NCI-H146 (cell line): ENCODE measurements at regions not wholly inside any gene's neighbourhood (a gene's known extent, or its start where the extent isn't known, plus 50 kb on each side); places are given as distances from the start of the nearest gene placed in this dataset.

ENCODE experiments used
- DNase-seq: peaks from one replicate; lab custom pipeline; 2025; lab: John Stamatoyannopoulos, UW

GRCh38 chr2:105150231-105150630 lies 91.3 kb upstream of the GPR45 start:
- DNase-seq, result no peak

DNA sequence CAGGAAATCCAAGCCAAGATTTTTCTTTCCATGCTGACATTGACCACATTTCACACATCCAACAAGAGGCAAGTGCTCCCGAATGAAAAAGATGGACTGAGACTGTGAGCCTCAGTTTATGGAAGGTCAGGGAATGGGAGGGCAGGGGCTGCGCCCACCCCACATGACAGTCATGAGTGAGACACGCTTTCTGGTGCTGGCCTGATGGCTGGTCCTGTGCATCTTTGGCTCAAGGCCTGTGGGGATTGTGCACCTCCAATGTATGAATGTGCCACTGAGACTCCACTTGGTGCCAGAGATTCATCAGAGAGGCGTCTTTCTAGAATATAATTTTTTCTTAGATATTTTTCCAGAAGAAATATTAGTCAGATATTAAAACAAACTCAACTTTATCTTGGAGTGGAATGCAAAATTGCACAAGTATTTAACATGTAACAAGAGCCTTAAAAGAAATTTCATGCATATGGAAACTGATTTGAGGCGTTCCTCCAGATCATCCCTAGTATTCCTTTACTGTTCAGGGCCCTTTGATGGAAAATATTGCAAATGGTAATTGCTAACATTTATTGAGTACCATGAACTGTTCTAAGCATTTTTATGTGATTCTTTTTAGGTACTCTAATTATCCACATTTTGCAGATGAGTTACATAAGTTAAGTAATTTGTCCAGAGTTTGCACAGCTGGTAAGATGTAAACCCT lies 87.3 kb upstream of the GPR45 start:
- no peak for DNase-seq

DNA sequence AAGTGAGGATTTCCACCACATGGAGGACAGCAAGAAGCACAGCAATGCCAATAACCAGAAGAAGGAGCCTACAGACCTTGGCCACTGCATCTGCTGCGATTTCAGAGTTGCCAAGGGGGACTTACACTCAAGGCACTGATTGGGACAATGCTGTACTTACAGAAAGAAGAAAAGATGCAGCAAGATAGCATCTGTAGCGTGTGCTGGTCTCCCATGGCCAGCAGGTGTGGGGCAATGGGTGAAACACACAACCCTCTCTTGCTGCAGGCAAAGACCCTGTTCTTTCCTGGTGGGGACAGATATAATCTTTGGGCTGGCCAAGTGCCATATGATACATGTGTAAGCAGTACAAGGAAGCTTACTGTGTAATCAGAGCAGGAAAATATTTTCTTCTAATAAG lies 85.4 kb upstream of the GPR45 start:
- DNase-seq, result no peak

DNA sequence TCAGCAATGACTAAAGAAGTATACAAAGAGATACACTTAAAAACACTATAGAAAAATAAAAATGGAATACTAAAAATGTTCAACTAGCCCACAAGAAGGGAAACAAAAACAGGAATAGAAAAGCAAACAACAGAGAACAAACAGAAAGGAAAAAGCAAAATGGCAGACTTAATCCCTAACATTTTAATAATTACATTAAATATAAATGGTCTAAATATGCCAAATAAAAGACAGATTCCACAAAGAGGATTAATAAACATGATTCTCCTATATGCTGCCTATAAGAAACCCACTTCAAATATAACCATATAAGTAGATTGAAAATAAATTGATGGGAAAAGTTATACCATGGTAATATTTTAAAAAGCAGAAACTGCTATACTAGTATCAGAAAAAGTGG lies 83.5 kb upstream of the GPR45 start:
- no peak for DNase-seq

DNA sequence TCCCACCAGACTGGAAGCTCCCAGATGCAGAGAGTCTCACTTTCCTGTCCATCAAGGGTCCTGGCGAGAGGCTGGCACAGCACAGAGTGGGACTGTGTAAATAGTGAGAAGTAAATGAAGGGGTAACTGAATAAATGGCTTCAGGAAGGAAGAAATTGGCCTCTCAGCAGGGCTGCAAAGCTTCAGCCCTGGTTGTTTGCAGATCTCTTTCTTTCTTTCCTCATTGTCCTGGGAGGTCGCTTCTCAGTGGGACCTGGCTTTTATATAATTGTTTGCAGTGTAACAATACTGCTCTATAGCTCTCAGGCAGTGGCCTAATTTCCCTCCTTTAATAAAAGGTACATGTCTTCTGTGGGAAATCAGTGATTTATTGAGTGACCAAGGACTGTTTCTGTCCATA lies 74.9 kb upstream of the GPR45 start:
- peak; percentile 93 for DNase-seq

DNA sequence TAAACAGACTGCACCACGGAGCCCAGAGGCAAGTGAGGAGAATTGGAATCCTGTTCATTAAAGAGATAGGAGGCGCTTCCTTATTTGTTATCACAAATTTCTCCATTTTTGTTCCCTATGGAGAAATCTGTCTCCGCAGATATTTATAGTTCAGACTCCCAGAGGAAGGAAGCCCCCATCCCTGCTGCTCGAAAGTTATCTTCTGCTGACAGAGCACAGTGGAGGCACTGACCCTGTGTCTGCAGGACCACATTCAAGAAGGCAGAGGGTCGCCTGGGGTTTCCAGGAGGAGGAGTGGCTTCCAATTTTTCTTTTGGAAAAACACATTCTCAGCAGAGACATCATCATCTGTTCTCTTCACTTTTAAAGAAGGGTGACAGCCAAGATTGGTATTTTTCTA lies 73.0 kb upstream of the GPR45 start:
- no peak for DNase-seq

GRCh38 chr2:105175231-105175630 lies 66.3 kb upstream of the GPR45 start:
- DNase-seq, result no peak

GRCh38 chr2:105176429-105176828 lies 65.1 kb upstream of the GPR45 start:
- no peak for DNase-seq

DNA sequence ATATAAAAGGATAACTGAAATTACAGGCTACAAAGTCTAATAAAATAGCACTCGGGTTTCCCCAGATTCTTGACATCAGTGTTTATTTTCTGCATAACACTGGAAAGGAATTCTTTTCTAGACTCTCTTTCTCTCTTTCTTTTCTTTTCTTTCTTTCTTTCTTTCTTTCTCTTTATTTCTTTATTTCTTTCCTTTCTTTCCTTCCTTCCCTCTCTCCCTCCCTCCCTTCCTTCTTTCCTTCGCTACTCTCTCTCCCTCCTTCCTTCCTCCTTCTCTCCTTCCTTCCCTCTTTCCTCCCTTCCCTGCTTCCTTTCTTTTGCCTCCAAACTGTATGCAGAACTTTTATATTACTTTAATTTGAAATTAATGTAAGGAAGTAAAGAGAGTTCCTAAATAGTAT lies 64.5 kb upstream of the GPR45 start:
- no peak for DNase-seq

GRCh38 chr2:105177536-105178254 lies 63.8 kb upstream of the GPR45 start:
- no peak for DNase-seq

DNA sequence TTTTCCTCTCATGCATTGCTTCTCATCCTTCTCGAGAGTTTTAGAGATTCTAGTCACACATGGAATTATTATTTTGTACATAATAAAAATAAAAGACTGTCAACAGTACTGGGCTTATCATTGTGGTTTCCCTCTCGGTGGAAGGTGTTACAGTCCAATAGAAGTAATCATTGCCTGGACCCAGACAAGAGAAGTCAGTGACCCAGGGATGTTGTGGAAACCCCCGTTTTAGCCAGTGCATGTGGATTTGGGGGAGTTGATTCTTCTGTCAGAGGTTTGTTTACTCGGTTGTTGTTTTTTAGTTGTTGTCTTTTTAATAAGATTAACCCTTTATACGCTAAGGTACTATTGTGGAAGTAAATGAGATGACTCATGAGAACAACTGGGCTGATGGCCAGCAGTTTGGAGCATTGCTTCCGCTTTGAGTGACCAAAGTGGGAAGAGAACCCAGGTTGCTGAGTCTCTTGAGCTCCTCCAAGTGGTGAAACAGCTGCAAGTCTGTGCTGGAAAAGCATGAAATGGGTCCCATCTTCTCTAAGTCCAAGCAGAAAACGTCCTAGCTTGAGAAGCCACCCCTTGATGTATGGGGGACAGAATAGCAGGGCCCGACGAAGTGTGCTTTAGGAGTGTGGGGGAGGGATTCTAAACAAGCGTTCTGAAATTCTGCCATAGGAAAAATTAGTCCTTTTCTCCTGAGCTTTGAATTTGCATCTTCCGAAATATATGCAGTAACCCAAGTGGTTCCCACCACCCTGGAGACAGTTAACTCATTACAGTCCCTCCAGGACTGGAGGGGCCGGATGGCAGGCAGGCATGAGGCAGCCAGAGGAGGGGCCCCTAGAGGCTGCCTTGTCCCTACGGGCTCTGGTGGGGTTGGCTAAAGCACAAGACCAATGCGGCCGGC lies 61.8 kb upstream of the GPR45 start:
- DNase-seq, result peak; percentile 55

GRCh38 chr2:105180491-105180972 lies 61.0 kb upstream of the GPR45 start:
- no peak for DNase-seq

DNA sequence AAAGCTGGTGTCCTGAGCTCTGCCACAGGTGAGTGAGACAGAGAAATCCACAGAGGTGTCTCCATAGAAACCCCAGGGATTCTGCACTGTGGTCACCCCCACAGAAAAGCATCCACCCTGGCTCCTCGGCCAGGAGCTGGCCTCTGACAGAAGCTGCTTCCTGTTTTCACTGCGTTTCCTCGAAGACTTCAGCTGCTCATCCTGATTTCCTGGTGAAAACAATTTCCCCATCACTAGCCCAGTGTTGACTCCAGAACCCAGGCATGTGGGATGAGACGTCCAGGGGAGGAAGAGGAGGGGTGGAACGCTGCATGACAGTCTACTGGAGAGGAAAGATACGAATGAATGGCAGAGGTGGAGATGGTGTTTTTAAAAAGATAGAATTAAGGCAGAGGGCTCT lies 60.3 kb upstream of the GPR45 start:
- DNase-seq, result no peak

- no peak for DNase-seq
Observed at GRCh38 chr2:105183555-105184323, 57.8 kb upstream of the GPR45 start.

DNA sequence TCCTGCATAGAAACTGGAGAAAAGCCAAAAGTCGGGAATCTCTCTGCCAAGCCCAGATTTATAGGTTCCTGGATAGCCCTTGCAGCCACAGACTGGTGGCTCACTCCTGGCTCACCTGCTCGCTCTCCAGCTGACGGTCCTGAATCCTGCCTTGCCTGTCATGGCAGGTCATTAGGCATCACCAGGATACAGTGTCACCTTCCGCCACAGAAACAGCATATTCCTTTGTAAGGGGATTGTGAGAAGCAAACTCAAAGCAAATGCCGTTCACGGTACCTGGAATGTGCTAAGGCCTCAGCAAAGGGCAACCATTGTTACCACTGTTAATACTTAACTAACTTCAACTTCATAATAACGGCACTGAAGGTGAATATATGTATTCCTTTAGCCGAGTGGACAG lies 57.1 kb upstream of the GPR45 start:
- DNase-seq, result no peak

DNA sequence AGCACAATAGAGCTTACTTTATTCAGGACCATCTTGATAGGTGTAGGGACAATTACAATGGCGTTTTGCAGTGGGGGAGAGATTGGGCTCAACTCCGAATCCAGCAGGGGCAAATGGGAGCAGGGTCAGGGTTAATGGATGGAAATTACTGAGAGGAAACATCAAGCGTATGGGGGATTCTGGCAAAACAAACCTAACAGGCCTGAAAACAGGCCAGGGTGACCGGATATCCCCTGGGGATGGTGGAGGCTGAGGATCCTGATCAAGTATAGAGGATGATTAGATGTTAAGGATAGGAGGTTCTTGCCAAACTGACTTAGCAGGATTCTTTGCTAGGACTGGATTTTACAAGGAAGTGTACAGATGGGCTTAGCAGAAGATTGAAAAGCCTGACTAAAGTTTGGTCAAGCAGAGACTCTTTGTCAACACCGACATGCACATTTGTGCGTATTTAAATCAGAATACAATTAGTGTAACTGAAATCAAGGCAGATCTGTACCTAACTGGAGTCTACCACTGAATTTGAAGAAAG lies 54.5 kb upstream of the GPR45 start:
- DNase-seq, result no peak

DNA sequence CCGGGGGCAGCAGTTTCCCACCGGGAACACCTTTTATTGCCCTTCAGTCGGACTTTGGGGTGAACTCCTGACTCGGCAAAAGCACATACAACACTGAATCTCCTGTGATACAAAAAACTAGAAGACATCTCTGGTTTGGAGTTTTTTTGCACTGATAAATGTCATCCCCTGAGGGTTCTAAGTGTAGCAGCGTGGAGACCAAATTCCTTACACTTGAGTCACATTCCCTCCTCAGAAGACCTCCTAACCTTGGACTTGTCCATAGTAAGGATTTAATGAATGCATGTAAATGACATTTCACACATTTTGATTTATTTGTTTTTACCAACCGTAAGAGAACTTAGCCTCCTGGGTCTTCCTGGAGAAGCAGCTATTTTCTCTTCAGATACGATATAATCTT lies 54.0 kb upstream of the GPR45 start:
- DNase-seq, result no peak

GRCh38 chr2:105188343-105188742 lies 53.2 kb upstream of the GPR45 start:
- no peak for DNase-seq
